HG03457 (cell line): ENCODE measurements at regions not wholly inside any gene's neighbourhood (a gene's known extent, or its start where the extent isn't known, plus 50 kb on each side); places are given as distances from the start of the nearest gene placed in this dataset.

Experiments used
- ATAC-seq: cut with Tn5 transposase; IDR thresholded peaks from one replicate; pipeline ENCODE4 v1.9.1; 2021; ENCODE audit warnings: moderate number of reproducible peaks; ENCODE audit not compliant: unreplicated experiment

GRCh38 chr15:61798631-61799030 lies 261.6 kb downstream of the VPS13C start:
- ATAC-seq: no peak

GRCh38 chr15:61796056-61796455 lies 264.2 kb downstream of the VPS13C start:
- ATAC-seq: no peak

GRCh38 chr15:61794881-61795280 lies 265.4 kb downstream of the VPS13C start:
- ATAC-seq: no peak

DNA sequence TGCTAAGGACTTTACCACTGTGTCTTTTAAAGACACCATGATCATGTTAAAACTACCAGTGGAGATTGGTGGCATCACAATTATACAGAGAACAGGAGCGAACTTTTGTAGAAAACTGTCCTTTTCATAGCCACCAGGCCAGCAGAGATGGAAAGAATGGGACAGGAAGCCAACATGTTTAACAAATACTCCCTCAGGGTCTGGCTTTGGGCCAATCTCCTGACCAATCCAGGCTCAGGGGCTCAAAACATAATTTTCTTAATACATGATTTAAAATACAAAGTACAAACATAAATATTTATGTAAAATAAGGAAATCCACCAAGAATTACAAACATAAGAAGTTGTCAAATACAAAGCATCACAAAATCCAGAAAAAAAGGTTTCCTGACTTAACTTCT lies 266.0 kb downstream of the VPS13C start:
- ATAC-seq: no peak

DNA sequence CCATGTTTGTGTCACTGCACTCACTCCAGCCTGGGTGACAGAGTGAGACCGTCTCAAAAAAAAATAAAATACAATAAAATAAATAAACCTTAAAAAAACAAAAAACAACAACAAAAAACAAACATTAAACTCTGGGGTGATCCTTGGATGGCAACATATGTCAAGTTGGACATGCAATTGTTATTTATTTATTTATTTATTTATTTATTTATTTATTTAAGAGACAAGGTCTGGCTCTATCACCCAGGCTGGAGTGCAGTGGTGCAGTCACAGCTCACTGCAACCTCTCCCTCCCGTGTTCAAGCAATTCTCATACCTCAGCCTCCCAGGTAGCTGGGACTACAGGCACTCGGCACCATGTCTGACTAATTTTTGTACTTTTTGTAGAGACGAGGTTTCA lies 275.5 kb downstream of the VPS13C start:
- ATAC-seq: no peak

- ATAC-seq: no peak
Measured at GRCh38 chr15:61780278-61780980, 279.8 kb downstream of the VPS13C start.

DNA sequence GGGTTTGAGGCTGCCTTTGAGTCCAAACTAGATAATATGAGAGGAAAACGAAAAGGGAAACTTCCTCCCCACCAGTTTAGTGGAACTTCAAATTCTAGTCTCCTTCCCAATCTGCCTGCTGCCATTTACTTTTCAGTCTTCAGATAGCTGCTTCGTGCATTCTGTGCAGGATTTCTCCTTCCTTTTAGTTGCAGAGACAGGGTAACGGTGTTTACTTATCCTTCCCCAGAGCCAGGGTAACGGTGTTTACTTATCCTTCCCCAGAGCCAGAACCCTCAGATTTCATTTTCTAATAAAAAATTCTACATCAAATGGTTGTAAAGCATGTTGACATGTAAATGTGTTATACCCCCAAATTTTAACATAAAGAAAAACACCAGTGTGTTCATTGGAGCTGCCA lies 282.6 kb downstream of the VPS13C start:
- no peak for ATAC-seq

- ATAC-seq: no peak
Measured at GRCh38 chr15:61769557-61769956, 290.7 kb downstream of the VPS13C start.

DNA sequence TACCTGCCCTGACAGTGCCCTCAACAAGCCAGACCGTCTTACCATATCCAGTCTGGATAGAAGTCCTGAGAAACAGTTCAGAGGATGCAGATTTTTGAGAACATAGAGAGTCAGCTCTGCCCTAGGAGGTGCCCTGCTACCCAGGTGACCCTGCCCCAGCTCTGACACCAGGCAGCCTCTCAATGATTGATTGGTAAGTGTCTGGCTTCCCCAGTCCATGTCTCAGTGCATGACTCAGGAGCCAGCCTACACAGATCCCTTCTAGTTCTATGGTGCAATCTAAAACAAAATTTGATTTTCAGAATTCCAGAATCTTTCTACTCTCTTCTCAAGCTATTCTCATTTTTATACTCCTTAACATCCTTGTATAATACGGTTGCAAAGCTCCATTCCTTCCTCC lies 292.1 kb downstream of the VPS13C start:
- no peak for ATAC-seq

GRCh38 chr15:61764981-61765380 lies 295.3 kb downstream of the VPS13C start:
- no peak for ATAC-seq

DNA sequence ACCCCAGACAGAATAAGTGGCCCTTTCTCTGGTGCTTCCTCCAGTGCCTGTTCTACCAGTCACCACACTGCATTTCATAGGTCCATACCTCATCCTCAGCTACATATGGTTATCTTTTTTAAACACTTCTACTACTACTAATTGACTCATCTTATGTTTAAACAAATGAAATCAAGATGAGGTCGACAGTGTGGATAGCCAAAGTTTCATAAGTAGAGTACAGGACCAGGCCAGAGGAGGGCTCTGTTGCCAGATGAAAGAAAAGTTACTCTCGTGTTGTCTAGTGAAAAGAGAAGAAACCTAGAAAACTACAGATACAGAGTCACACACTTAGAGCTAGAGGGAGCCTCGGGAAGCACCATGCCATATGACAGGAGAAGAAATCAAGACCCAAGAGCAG lies 296.1 kb downstream of the VPS13C start:
- ATAC-seq: no peak

- no peak for ATAC-seq
Measured at GRCh38 chr15:61762676-61763075, 297.6 kb downstream of the VPS13C start.

- no peak for ATAC-seq
Measured at GRCh38 chr15:61759639-61760038, 300.6 kb downstream of the VPS13C start.

DNA sequence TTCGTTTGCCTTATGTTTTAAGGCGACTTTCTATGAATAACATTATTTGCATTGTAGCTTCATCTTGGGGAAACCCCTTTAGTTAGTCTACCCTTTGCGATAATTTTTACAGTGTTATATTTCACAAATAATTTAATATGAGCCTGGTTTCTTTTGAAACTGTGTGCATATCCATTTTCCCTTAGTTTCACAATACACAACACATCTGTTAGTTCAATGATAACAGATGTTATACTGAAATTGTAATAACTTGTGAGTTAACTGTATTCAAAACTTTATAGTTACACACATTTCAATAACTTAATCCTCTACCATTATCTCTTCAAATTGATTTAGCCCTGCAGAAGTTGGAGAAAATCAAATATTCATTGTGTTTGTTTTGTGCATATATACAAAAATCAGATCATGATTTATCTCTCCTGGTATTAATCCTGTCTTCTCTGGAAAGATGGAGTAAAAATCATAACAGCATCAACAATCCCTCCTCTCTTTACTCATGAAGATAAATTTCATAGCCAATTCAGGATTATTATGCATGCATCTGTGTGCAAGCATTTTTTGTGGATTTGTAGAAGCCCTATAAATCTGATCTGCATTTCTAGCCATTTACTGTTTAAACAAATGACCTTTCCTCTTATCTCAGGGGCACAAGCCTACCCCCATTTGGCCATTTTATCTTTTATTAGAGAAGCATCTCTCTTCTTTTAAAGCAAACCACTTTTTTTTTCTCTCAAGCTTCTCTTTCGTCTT lies 304.0 kb downstream of the VPS13C start:
- no peak for ATAC-seq

- no peak for ATAC-seq
Measured at GRCh38 chr15:61755467-61755866, 304.8 kb downstream of the VPS13C start.

GRCh38 chr15:61753018-61753710 lies 307.1 kb downstream of the VPS13C start:
- ATAC-seq: no peak

- no peak for ATAC-seq
Measured at GRCh38 chr15:61752001-61752400, 308.2 kb downstream of the VPS13C start.

- ATAC-seq: no peak
Measured at GRCh38 chr15:61750271-61751084, 309.8 kb downstream of the VPS13C start.

DNA sequence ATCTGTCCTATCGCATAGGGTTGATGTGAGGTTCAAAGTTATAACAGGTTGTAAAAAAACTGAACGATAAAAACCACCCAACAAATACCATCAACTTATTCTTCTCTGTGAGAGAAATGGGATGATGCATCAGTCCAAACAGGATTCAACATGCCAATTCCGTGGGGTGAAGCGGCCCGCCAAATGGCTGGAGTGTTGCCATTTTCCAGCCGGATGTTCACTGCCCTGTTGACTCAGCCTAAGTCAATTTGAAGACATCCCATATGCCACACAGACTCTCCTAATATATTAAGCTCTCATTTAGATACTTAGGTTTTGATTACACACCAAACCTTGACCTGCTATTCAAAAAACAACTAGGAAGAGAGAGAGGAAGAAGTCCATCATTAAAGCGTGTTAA lies 311.1 kb downstream of the VPS13C start:
- ATAC-seq: no peak

DNA sequence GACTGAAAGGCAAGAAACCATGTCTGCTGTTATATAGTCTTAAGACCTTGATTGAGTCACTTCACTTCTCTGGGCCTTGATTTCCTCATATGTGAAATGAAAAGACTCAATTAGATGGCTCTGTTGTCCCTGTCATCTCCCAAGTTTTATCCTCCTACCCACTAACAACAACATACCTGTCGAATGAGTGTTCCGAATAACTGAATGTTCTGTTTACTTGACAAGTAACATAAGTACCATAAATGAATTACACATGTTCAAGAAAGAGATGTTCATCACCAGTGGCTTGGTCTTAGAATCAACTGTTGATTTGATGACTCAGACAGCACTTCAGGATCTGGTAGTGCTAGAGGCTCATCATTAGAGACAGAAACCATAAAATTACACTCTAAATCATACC lies 311.7 kb downstream of the VPS13C start:
- ATAC-seq: no peak

DNA sequence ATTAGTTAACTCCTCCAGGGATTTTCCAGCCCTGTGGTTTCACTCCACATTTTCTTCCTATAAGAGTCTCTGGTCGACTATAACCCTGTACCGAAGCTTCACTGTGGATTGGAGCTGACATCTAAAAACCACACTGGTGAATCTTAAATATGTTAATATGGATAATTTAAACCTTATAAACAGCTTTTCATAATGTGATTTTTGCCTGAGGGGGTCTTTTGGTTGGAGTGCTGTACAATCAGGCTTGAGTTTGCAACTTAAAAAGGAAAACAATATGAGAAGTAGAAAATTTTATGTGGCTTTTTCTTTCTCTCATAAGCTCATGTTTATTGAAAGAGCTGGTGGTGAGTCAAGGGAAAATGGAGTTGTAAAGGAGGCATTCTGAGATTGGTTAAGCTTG lies 313.7 kb downstream of the VPS13C start:
- ATAC-seq: no peak
